Panc1 (cell line): ENCODE measurements at regions not wholly inside any gene's neighbourhood (a gene's known extent, or its start where the extent isn't known, plus 50 kb on each side); places are given as distances from the start of the nearest gene placed in this dataset.

ENCODE experiments used
- ATAC-seq: fragments of 200-7000 bp; cut with Tn5 transposase; 2 replicates; pipeline ENCODE4 v1.9.1; 2020; ENCODE audit warnings: mild to moderate bottlenecking, moderate library complexity
- BruUV-seq: library from RNA; stranded (reverse); fragments of 400-500 nt; replicated peaks from 2 replicates; lab custom pipeline; 2021; lab: Mats Ljungman, UMichigan
- CTCF ChIA-PET: fragments of 300-600 bp; sonication (Branson Sonifier 250); formaldehyde crosslinking; loops from one replicate; lab custom pipeline; 2022; ENCODE audit warnings: antibody characterized with exemption; lab: Charles Lee
- POLR2A ChIA-PET: fragments of 300-600 bp; sonication (Branson Sonifier 250); formaldehyde crosslinking; loops from one replicate; lab custom pipeline; 2022; ENCODE audit warnings: antibody characterized with exemption; lab: Charles Lee
- DNase-seq: peaks from one replicate; pipeline ENCODE4 v3.0.0-alpha.2; 2010; ENCODE audit warnings: low read depth, low spot score
- H3K27ac ChIP-seq: 2 replicates; pipeline ENCODE4 v1.5.1; 2011; ENCODE audit warnings: mild to moderate bottlenecking, low read length, inconsistent platforms
- H3K27me3 ChIP-seq: fragments of 200-500 bp; sonication (Bioruptor generic); 2 replicates; pipeline ENCODE4 v1.6.0; 2014; ENCODE audit warnings: low read length, inconsistent platforms; ENCODE audit not compliant: control insufficient read depth, insufficient read depth
- H3K36me3 ChIP-seq: fragments of 200-500 bp; sonication (Bioruptor generic); 2 replicates; pipeline ENCODE4 v1.5.1; 2014; ENCODE audit warnings: inconsistent platforms, mild to moderate bottlenecking, low read length, moderate library complexity; ENCODE audit not compliant: control insufficient read depth, insufficient read depth
- H3K4me1 ChIP-seq: 2 replicates; pipeline ENCODE4 v1.5.1; 2011; ENCODE audit warnings: inconsistent platforms, mild to moderate bottlenecking, low read length, moderate library complexity; ENCODE audit not compliant: control insufficient read depth, insufficient read depth
- H3K4me3 ChIP-seq, 2 experiments: 2 replicates each; pipeline ENCODE4 v1.5.1; 2011 to 2012; ENCODE audit warnings: low read depth in 2 of 2, low read length in 2 of 2, mild to moderate bottlenecking in 2 of 2, inconsistent platforms in 1 of 2, moderate library complexity in 1 of 2
- H3K9me3 ChIP-seq: fragments of 200-500 bp; sonication (Bioruptor generic); 2 replicates; pipeline ENCODE4 v1.5.1; 2014; ENCODE audit warnings: low read depth, mild to moderate bottlenecking, inconsistent platforms, low read length, moderate library complexity; ENCODE audit not compliant: control insufficient read depth, insufficient read depth
- CTCF ChIP-seq: fragments of 450-650 bp; IDR thresholded peaks from 2 replicates; pipeline ENCODE4 v1.5.1; 2017; ENCODE audit warnings: mild to moderate bottlenecking
- POLR2AphosphoS5 ChIP-seq: IDR thresholded peaks from 2 replicates; pipeline ENCODE4 v1.6.1; 2012; ENCODE audit warnings: mild to moderate bottlenecking, low read depth, low read length, moderate library complexity
- REST ChIP-seq, 2 experiments: IDR thresholded peaks; 2 replicates each; pipeline ENCODE4 v1.6.1; 2011 to 2012; ENCODE audit warnings: low read depth in 2 of 2, control low read depth in 1 of 2, low read length in 1 of 2, mild to moderate bottlenecking in 1 of 2, moderate library complexity in 1 of 2; ENCODE audit not compliant: insufficient read depth in 1 of 2
- SIN3A ChIP-seq: IDR thresholded peaks from 2 replicates; pipeline ENCODE4 v1.6.1; 2012; ENCODE audit warnings: low read depth, mild to moderate bottlenecking, low read length, moderate library complexity, borderline replicate concordance; ENCODE audit not compliant: insufficient read depth
- TCF7L2 ChIP-seq: IDR thresholded peaks from 2 replicates; pipeline ENCODE4 v1.6.1; 2011; ENCODE audit warnings: mild to moderate bottlenecking, low read depth, low read length, inconsistent platforms
- in situ Hi-C: cut with HindIII; loops from 2 replicates; pipeline ENCODE4 v1.10.0; 2016; ENCODE audit warnings: low sequenced_read_pairs, low pct_unique_long_range_greater_than_20kb
- intact Hi-C: fragments of 100-400 bp; cut with micrococcal nuclease; formaldehyde crosslinking; loops from one replicate; pipeline ENCODE4 v1.10.0; 2022; ENCODE audit not compliant: unreplicated experiment

GRCh38 chr11:123253223-123253622 is 58.2 kb upstream of the CLMP start:
- no peak for ATAC-seq
- TF ChIP-seq TCF7L2 (no peak), CTCF (no peak), REST (IDR thresholded peaks at IDR 0.05; ENCODE audit: insufficient read depth in 1 of 2, low read depth in 2 of 2, low read length in 1 of 2) (no peak), SIN3A (no peak), POLR2AphosphoS5 (no peak)
- no TSS peak for BruUV-seq
- in situ Hi-C loops (no loop called here), intact Hi-C loops (no loop called here)
- no peak overlapping the region for H3K27ac ChIP-seq
- CTCF ChIA-PET = no interaction called here
- H3K9me3 ChIP-seq = no peaks in the 10 kb centered on the region; the same call in 1 of the 2 replicates
- H3K4me3 ChIP-seq = no peak overlapping the region
- no peaks in the 10 kb centered on the region for H3K4me1 ChIP-seq
- H3K27me3 ChIP-seq = no peaks in the 10 kb centered on the region
- H3K36me3 ChIP-seq = no peaks in the 10 kb centered on the region
- POLR2A ChIA-PET = no interaction called here
- DNase-seq = no peak

GRCh38 chr11:123251657-123252344 is 56.8 kb upstream of the CLMP start:
- no peak overlapping the region for H3K27ac ChIP-seq
- peaks cover 2% of the 10 kb centered on the region; the same call in 1 of the 2 replicates for H3K27me3 ChIP-seq
- no peak overlapping the region for H3K4me3 ChIP-seq
- DNase-seq (no peak), ATAC-seq (no peak)
- no peaks in the 10 kb centered on the region for H3K9me3 ChIP-seq
- CTCF ChIA-PET = interaction anchor here (0.5 kb wide), 2 partner anchors 11 to 19 kb away, joined by 3 read pairs; no protein-coding TSS in a partner anchor
- no peaks in the 10 kb centered on the region for H3K36me3 ChIP-seq
- BruUV-seq = no TSS peak
- intact Hi-C loops = no loop called here
- POLR2A ChIA-PET = no interaction called here
- peaks cover 2% of the 10 kb centered on the region; the same call in 1 of the 2 replicates for H3K4me1 ChIP-seq
- in situ Hi-C loops = no loop called here
- TF ChIP-seq SIN3A (no peak), POLR2AphosphoS5 (no peak), TCF7L2 (no peak), CTCF (no peak), REST (IDR thresholded peaks at IDR 0.05; ENCODE audit: insufficient read depth in 1 of 2, low read depth in 2 of 2, low read length in 1 of 2) (no peak)
